Endothelial cell of umbilical vein (primary cell): ENCODE measurements at regions not wholly inside any gene's neighbourhood (a gene's known extent, or its start where the extent isn't known, plus 50 kb on each side); places are given as distances from the start of the nearest gene placed in this dataset.

Experiments used
- CTCF ChIP-seq, 2 donors: IDR thresholded peaks; 1 replicate in 1 of 2; 2 replicates in 1 of 2; pipeline ENCODE4 v1.5.1; 2011; ENCODE audit warnings: low read length in 2 of 2, mild to moderate bottlenecking in 2 of 2, moderate library complexity in 2 of 2, control low read depth in 1 of 2, inconsistent platforms in 1 of 2, low read depth in 1 of 2; ENCODE audit not compliant: insufficient read depth in 1 of 2; ENCODE audit errors: extremely low read depth in 1 of 2
- EZH2 ChIP-seq: IDR thresholded peaks from 2 replicates; pipeline ENCODE4 v1.6.1; 2012; ENCODE audit warnings: borderline replicate concordance, low read depth, mild to moderate bottlenecking, moderate library complexity, low read length, inconsistent platforms; ENCODE audit not compliant: severe bottlenecking
- JUN ChIP-seq: IDR thresholded peaks from 2 replicates; pipeline ENCODE4 v1.6.1; 2011; ENCODE audit warnings: borderline replicate concordance, low read depth; ENCODE audit not compliant: insufficient read length, insufficient read depth
- MYC ChIP-seq: IDR thresholded peaks from one replicate; pipeline ENCODE4 v1.6.1; 2011; ENCODE audit warnings: mild to moderate bottlenecking, low read depth, low read length
- POLR2A ChIP-seq: IDR thresholded peaks from 2 replicates; pipeline ENCODE4 v1.6.1; 2012; ENCODE audit warnings: low read depth, mild to moderate bottlenecking, control low read depth, low read length
- POLR2AphosphoS5 ChIP-seq: IDR thresholded peaks from 2 replicates; pipeline ENCODE4 v1.6.1; 2012; ENCODE audit warnings: low read depth, mild to moderate bottlenecking, control low read depth, low read length, moderate library complexity; ENCODE audit not compliant: insufficient read depth

- no peak for TF ChIP-seq POLR2A
- no peak for TF ChIP-seq CTCF (IDR thresholded peaks at IDR 0.05; ENCODE audit: extremely low read depth in 1 of 2, insufficient read depth in 1 of 2, low read depth in 1 of 2, low read length in 2 of 2)
- TF ChIP-seq EZH2: no peak
- no peak for TF ChIP-seq JUN
- TF ChIP-seq POLR2AphosphoS5: no peak
- TF ChIP-seq MYC: no peak
These were observed 116.0 kb upstream of the BTG1 start for GRCh38 chr12:92261692-92262091.
